Mesothelial cell of epicardium (in vitro differentiated cells): ENCODE measurements at regions not wholly inside any gene's neighbourhood (a gene's known extent, or its start where the extent isn't known, plus 50 kb on each side); places are given as distances from the start of the nearest gene placed in this dataset.
A peak's percentile ranks its signal among the peaks of the same experiment; 100 is the strongest.
"Not testable (repeated sequence)": the region's sequence is repeated elsewhere in the genome, so short reads cannot be mapped to it uniquely, and the experiment has no call there.

ENCODE experiments used
- DNase-seq, 2 experiments: peaks; one replicate each; pipeline ENCODE4 v3.0.0; 2021; ENCODE audit warnings: low spot score in 2 of 2; ENCODE audit not compliant: unreplicated experiment in 2 of 2
- H3K27ac Mint-ChIP-seq: 2 replicates; pipeline ENCODE4 v1.8.0; 2021; ENCODE audit warnings: mixed read lengths
- H3K27me3 Mint-ChIP-seq: 2 replicates; pipeline ENCODE4 v1.8.0; 2021; ENCODE audit warnings: low read depth, mixed read lengths
- H3K36me3 Mint-ChIP-seq: 2 replicates; pipeline ENCODE4 v1.8.0; 2021; ENCODE audit warnings: mixed read lengths
- H3K4me1 Mint-ChIP-seq: 2 replicates; pipeline ENCODE4 v1.8.0; 2021; ENCODE audit warnings: mixed read lengths
- H3K4me3 Mint-ChIP-seq: 2 replicates; pipeline ENCODE4 v1.8.0; 2021; ENCODE audit warnings: mild to moderate bottlenecking, moderate library complexity, mixed read lengths
- H3K9me3 Mint-ChIP-seq: 2 replicates; pipeline ENCODE4 v1.8.0; 2021; ENCODE audit warnings: mixed read lengths
- CTCF ChIP-seq: fragments of 200-600 bp; sonication (generic); IDR thresholded peaks from one replicate; pipeline ENCODE4 v1.5.0; 2021; ENCODE audit warnings: antibody characterized with exemption; ENCODE audit not compliant: unreplicated experiment

- TF ChIP-seq CTCF, result no peak
- Mint-ChIP-seq H3K36me3 (peaks cover 1% of the 10 kb centered on the region), H3K9me3 (peaks cover 13% of the 10 kb centered on the region), H3K4me3 (no peak overlapping the region), H3K27ac (peak overlapping the region; percentile 68), H3K27me3 (no peaks in the 10 kb centered on the region), H3K4me1 (peaks cover 27% of the 10 kb centered on the region)
- DNase-seq, result no peak
Observed at GRCh38 chr1:228891272-228892034, 156.2 kb downstream of the RHOU start.

GRCh38 chr1:228892200-228892599, 156.9 kb downstream of the RHOU start:
- not testable (repeated sequence) for H3K27me3 Mint-ChIP-seq, DNase-seq, H3K36me3 Mint-ChIP-seq, H3K4me3 Mint-ChIP-seq, H3K27ac Mint-ChIP-seq
- peaks cover 25% of the 10 kb centered on the region for H3K4me1 Mint-ChIP-seq
- peaks cover 13% of the 10 kb centered on the region for H3K9me3 Mint-ChIP-seq

- no peak for TF ChIP-seq CTCF
- H3K4me3 Mint-ChIP-seq, result no peak overlapping the region
- H3K9me3 Mint-ChIP-seq, result peaks cover 9% of the 10 kb centered on the region
- H3K27ac Mint-ChIP-seq, result peak overlapping the region; percentile 16
- H3K4me1 Mint-ChIP-seq, result peaks cover 28% of the 10 kb centered on the region
- peaks cover 1% of the 10 kb centered on the region for H3K36me3 Mint-ChIP-seq
- no peaks in the 10 kb centered on the region for H3K27me3 Mint-ChIP-seq
- no peak for DNase-seq
Observed at GRCh38 chr1:228894442-228894989, 159.2 kb downstream of the RHOU start.

GRCh38 chr1:228897901-228898300, 162.6 kb downstream of the RHOU start:
- TF ChIP-seq CTCF, result no peak
- Mint-ChIP-seq H3K4me1 (peaks cover 49% of the 10 kb centered on the region), H3K4me3 (no peak overlapping the region), H3K27me3 (no peaks in the 10 kb centered on the region), H3K27ac (no peak overlapping the region), H3K36me3 (peaks cover 1% of the 10 kb centered on the region), H3K9me3 (no peaks in the 10 kb centered on the region)
- DNase-seq, result no peak

GRCh38 chr1:228898582-228898992, 163.3 kb downstream of the RHOU start:
- H3K4me1 Mint-ChIP-seq, result peaks cover 56% of the 10 kb centered on the region

More at GRCh38 chr1:228898582-228898992, 163.3 kb downstream of the RHOU start:
- Mint-ChIP-seq H3K4me3 (no peak overlapping the region), H3K9me3 (no peaks in the 10 kb centered on the region), H3K36me3 (peaks cover 1% of the 10 kb centered on the region), H3K27ac (peak overlapping the region; percentile 94), H3K27me3 (no peaks in the 10 kb centered on the region)
- no peak for DNase-seq
- no peak for TF ChIP-seq CTCF
